GM21528 (cell line): ENCODE measurements at regions not wholly inside any gene's neighbourhood (a gene's known extent, or its start where the extent isn't known, plus 50 kb on each side); places are given as distances from the start of the nearest gene placed in this dataset.
A peak's percentile ranks its signal among the peaks of the same experiment; 100 is the strongest.
"Not testable (repeated sequence)": the region's sequence is repeated elsewhere in the genome, so short reads cannot be mapped to it uniquely, and the experiment has no call there.

ENCODE experiments used
- ATAC-seq: cut with Tn5 transposase; IDR thresholded peaks from one replicate; pipeline ENCODE4 v1.9.1; 2021; ENCODE audit warnings: mild to moderate bottlenecking, moderate library complexity; ENCODE audit not compliant: unreplicated experiment, low FRiP score

- no peak for ATAC-seq
Measured at GRCh38 chr10:64159910-64160872, 639.0 kb downstream of the REEP3 start.

DNA sequence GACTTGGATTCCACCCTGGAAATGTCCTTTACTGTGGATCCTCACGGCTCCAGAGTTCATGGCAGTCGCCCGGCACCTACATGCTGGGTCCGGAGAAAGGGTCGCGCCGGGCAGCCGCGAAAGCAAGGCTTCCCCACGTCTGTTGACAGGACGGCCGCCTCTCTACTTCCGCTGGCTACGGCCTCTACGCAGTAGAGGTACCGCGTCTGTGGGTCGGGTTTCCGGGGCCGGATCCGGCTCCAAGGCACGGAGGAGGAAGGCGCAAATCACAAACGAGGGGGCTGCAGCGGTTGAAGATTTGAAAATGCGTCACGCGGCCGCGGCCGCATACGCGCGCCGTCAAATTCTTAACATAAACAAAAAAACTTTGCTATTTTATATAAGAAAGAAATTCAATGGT is 649.6 kb downstream of the REEP3 start:
- ATAC-seq: no peak

GRCh38 chr10:64173826-64174225 is 652.6 kb downstream of the REEP3 start:
- no peak for ATAC-seq

- ATAC-seq: no peak
Measured at GRCh38 chr10:64174666-64175255, 653.6 kb downstream of the REEP3 start.

- no peak for ATAC-seq
Measured at GRCh38 chr10:64175271-64175962, 654.2 kb downstream of the REEP3 start.

DNA sequence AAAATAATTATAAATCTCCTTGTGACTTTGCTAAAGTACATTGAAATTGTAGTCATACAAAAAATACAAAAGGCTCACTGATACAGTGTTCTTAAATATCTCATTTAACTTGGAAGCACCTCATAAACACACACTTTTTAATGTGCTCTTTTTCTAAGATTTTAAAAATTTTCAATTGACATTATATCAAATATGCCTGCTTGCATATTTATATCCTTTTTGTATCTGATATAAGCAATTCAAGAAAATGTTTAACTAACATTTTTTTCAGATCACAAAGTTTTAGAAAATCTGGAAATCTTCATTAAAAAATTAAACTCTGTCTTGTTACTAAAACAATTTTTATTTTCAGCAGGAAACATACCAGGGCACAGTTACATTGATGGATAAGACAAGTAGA is 661.5 kb downstream of the REEP3 start:
- ATAC-seq: no peak

DNA sequence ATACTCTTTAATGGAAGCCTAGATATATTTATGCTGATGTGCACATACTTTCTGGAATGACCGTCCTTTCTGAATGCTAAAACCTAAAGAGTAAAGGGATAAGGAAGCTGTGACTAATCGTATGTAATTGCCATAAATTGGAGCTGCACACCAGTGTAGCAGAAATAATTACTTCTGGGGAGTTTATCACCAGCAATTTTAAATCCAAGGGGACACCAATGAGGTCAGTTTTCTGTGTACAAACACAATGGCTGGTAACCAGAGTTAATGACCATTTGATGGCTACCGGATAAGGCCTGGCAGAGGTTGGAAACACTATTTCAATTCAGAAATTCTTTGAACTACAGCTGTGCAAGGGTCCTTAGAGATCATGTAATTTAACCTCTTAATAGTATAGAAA is 670.1 kb downstream of the REEP3 start:
- ATAC-seq: no peak

- no peak for ATAC-seq
Measured at GRCh38 chr10:64196638-64197315, 675.6 kb downstream of the REEP3 start.

DNA sequence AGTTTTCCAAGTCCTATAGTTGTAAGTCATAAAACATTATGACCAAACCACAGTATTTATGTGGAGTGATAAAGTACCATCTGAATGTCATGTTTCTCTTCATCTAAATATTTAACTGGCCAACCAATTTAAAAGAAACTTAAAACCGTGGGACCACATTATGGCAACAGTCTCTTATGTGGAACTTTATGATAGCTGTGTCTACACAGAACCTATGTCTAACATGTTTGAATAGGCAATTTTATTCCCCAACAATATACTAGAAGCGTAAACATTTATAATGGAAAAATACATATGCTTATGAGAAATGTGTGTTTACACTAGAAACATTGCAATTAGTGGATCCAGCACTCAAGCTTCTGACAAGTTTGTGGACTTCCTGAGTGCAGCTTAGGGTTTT is 680.7 kb downstream of the REEP3 start:
- ATAC-seq: no peak

DNA sequence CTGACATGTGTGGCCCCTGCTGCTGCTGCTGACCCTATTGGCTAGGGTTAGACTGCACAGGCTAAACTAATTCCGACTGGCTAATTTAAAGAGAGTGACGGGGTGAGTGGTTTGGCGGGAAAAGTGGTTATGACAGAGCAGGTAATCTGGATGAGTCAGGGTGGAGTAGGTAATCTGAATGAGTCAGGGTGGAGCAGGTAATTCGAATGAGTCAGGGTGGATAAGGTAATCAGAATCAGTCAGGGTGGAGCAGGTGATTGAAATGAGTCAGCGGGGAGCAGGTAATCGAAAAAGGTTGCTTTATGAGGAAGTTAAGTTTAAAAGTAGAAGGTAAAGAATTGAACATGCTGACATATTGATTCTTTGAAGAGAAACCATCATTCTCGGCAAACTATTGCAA is 683.3 kb downstream of the REEP3 start:
- ATAC-seq: not testable (repeated sequence)

DNA sequence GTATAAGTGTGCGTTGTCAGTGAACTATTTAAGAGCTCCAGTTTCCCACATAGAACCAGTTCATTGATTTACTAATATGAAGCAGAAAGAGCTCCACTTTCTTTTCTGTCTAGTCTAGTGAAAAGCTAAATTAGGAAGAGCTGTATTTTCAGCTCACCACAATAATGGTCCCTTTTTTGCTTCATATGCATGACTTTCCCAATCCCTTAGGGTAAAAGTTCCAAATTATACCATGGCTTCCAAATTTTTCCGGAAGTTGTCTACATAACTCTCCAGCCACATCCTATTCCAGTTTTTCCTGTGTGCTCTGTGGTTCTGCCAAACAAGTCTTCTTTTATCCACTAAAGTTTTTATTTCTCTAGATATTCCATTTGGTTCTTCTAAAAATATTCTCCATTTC is 685.2 kb downstream of the REEP3 start:
- no peak for ATAC-seq

GRCh38 chr10:64209561-64209960 is 688.4 kb downstream of the REEP3 start:
- ATAC-seq: no peak

- no peak for ATAC-seq
Measured at GRCh38 chr10:64210211-64210610, 689.0 kb downstream of the REEP3 start.

- no peak for ATAC-seq
Measured at GRCh38 chr10:64211466-64211865, 690.3 kb downstream of the REEP3 start.

DNA sequence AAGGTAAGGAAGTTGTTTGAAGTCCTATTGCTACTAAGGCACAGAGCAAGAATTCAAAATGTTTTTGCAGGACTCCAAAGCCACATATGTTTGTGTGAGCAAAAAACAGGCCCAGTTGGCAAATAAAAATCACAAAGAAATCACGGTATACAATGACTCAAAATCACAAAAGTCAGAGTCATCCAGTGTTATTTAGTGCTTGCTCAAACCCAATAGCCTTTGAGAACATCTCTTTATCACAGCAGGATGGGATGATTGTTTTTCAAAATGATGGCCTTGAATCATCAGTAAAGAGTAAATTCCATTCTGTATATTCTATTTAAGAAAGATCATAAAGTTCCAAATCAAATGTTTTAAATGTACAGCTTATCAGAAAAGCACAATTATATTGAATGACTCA is 693.9 kb downstream of the REEP3 start:
- ATAC-seq: no peak

- ATAC-seq: no peak
Measured at GRCh38 chr10:64219271-64220025, 698.2 kb downstream of the REEP3 start.

GRCh38 chr10:64234489-64234888 is 713.3 kb downstream of the REEP3 start:
- ATAC-seq: no peak

DNA sequence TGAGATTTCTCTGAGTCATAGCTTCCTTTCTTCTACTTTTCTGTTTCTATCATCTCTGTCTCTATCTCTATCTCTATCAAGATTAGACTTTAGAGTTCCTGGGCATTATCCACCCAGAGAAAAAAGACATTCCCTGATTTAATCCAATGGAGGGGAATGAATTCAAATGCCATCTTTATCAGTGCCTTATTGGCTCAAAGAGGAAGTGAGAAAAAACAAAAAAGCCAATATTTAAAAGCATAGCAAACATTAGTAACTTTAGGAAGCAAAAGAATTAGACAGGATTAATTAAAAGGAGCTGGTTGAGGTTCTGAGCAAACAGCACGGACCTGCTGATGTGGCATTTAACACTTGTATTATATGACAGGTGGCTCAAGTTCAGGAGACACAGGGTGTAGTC is 736.5 kb downstream of the REEP3 start:
- no peak for ATAC-seq

- peak; percentile 71 for ATAC-seq
Measured at GRCh38 chr10:64261092-64261491, 739.9 kb downstream of the REEP3 start.

DNA sequence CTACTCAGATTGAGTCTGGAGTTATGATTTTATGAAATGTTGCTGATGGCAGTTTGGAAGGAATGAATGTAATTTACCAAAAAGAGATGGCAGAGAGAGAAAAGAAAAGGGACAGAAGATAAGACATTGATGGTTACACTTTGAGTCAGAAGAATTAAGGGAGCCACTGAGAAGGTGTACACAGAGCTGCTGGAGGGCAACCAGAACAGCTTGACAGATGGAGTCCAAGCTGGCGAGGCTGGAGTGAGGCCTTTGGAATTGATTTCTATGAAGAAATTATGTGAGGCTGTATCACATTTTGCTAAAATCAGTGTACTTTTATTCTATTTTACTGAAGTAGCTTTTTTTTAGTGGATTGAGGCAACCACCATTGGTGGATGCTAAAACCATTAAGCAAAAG is 740.5 kb downstream of the REEP3 start:
- ATAC-seq: no peak
